ENCODE measurements at regions not wholly inside any gene's neighbourhood (a gene's known extent, or its start where the extent isn't known, plus 50 kb on each side); places are given as distances from the start of the nearest gene placed in this dataset.
"Not testable (repeated sequence)": the region's sequence is repeated elsewhere in the genome, so short reads cannot be mapped to it uniquely, and the experiment has no call there.

GRCh38 chr10:118952493-118953295 lies 76.8 kb upstream of the NANOS1 start:
- no peak for DNase-seq

DNA sequence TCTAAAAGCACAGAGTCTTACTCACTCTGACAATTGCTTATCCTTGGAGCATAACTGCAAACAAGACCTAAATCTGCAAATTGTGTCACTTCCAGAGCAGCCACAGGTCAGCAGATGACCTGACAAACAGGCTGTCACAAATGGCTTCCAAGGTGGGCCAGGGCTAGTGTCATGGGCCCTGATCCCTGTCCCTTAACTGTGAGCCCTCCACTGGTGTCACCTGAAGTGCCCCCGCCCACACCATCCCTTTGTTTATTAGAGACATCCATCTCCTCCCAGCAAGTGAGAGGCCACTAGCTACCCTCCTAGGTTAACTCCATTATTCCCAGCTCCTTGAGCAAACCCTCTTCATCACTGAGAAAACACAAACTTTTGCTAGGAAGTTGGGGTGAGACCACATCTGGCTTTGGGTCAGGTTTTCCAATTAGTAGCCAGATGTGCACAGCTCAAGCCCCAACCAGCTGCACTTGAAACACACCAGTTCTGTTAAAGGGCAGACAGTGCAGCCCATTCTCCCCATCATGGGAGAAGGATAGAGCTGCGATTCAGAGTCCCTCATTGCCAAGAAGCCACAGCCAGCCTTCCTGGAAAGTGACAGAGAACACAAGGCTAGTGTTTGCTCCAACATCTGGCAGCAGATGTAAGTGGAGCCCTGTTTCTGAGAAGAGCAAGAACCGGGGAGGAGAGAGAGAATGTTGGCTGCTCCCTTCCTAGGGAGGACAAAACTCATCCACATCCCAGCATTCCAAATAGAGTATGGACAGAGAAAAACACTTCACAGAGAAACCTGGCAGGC lies 75.7 kb upstream of the NANOS1 start:
- DNase-seq, result no peak

DNA sequence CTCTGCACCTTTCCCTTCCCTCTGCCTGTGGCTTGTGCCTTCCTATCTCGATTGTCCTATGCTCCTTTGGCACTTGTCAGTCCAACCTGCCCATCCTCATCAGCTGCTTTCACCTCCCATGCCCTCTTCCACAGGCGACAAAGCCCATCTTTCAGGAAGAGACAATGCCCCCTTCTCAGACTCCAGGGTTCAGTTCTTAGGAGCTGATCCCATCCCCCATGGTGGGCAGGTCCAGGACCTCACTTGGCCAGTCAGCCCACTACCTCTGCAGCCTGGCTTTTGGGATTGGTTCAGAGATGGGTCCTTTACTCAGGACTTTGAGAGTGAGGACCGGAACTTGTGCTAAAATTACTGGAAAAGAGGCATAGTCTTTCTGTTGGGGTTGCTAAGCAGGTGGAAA lies 74.0 kb upstream of the NANOS1 start:
- no peak for DNase-seq

DNA sequence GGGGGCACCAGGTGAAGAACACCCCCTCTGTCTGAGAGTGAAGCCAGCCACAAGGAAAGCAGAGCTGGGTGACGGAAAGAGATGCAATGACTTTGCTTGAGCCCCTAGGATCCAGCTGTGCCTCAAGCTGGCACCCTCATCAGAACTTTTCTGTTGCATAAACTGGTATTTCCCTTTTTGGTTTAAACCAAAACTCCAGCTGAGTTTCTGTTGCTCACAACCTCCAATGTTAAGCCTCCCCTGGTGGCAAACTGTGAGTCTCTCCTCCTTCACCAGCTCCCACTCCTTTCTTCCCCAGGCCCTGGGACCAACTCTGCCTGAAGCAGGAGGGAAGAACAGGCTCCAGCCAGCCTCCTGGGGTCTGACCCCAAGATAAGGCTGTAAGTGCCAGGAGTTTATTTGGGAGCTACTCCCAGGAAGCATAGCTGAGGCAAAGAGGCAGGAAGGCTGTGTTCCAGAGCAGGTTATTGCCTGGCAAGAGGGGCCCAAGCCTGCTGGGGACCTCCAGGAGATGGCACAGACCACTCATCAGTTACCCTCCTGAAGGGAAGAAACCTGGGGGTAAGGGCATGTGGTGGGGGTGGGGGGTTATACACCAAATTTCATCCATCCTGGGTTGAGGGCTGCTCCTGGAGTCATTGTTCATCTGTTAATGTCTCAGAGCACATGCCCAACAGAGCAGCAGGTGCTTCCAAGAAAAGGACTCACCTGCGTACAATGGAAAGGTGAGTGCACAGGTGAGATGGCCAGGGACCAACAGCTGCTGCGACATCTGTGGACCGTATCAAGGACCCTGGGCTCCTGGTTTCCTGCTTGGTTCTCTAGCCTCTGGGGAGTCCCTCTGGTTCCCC lies 73.3 kb upstream of the NANOS1 start:
- no peak for DNase-seq

- DNase-seq, result no peak
Observed at GRCh38 chr10:118956802-118957442, 72.6 kb upstream of the NANOS1 start.

DNA sequence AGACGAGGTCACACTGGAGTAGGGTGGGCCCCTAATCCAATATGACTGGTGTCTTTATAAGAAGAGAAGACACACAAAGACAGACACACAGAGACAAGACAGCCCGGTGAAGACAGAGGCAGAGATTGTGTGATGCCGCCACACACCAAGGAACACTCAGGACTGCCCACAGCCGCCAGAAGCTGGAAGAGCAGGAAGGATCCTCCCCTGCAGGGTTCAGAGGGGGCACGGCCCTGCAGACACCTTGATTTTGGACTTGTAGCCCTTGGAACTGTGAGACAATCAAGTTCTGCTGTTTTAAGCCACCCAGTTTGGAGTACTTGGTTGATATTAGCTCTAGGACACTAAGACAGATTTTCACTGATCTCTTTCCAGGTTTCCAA lies 72.1 kb upstream of the NANOS1 start:
- no peak for DNase-seq

- DNase-seq, result no peak
Observed at GRCh38 chr10:118957966-118958365, 71.5 kb upstream of the NANOS1 start.

GRCh38 chr10:118958559-118958958 lies 71.0 kb upstream of the NANOS1 start:
- no peak for DNase-seq

- no peak for DNase-seq
Observed at GRCh38 chr10:118958984-118959925, 70.3 kb upstream of the NANOS1 start.

GRCh38 chr10:118960157-118961090 lies 69.1 kb upstream of the NANOS1 start:
- no peak for DNase-seq

- DNase-seq, result no peak
Observed at GRCh38 chr10:118961436-118961835, 68.1 kb upstream of the NANOS1 start.

GRCh38 chr10:118962331-118962868 lies 67.1 kb upstream of the NANOS1 start:
- not testable (repeated sequence) for DNase-seq

GRCh38 chr10:118963341-118963740 lies 66.2 kb upstream of the NANOS1 start:
- DNase-seq, result no peak

- DNase-seq, result no peak
Observed at GRCh38 chr10:118963933-118964332, 65.6 kb upstream of the NANOS1 start.

- DNase-seq, result not testable (repeated sequence)
Observed at GRCh38 chr10:118964476-118964875, 65.0 kb upstream of the NANOS1 start.

- no peak for DNase-seq
Observed at GRCh38 chr10:118965096-118965495, 64.4 kb upstream of the NANOS1 start.

DNA sequence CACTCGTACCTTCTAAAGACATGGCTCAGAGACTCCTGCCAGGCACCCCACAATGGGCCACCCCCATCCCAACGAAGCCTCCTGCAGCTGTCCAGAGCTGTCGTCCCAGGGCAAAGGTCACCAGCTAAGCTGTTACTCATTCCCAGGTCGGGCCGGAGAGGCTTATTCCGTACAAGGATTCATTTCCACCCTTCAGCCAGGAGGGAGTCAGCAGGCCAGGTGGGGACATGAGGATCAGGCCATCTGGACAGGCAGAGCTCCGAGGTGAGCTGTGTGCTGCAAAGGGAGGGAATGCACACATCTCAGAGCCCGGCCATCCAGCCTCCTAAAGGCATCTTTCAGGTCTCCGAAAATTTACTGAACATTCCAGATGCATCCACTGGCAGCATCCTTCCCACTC lies 63.9 kb upstream of the NANOS1 start:
- no peak for DNase-seq

GRCh38 chr10:118966076-118966849 lies 63.3 kb upstream of the NANOS1 start:
- no peak for DNase-seq

DNA sequence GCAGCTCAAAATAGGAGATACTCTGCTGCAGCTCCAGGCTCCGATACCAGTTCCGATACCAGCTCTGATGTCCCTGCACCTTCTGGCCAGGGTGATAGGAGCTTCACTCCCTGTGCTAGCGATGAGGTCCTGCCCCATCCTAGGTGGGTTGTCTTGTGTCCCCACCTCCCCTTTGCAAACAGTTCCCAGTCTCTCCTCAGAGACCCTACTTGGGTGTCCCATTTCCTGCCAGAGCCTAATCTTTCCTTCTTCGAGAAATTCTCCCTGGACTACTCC lies 62.7 kb upstream of the NANOS1 start:
- DNase-seq, result no peak

DNA sequence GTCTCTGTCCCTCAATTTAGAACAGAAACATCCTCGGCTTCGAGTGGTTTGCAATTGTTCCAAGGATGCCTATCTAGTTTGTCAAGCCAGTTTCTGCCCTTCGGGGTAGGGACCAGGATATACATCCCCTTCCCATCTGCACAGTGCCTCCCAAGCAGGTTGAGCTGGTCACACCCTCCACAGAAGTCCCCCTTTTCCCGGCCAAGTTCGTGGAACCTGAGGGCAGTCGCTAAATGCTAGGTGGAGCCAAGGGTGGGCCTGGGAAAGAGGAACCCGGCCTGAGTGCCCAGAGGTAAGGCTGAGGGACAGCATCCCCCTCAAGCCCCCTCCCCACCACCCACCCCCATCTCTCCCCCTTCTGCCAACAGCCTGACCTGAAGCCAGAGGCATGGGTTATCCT lies 62.4 kb upstream of the NANOS1 start:
- DNase-seq, result no peak
